ENCODE measurements at regions not wholly inside any gene's neighbourhood (a gene's known extent, or its start where the extent isn't known, plus 50 kb on each side); places are given as distances from the start of the nearest gene placed in this dataset.

GRCh38 chr20:48096957-48097890, 311.9 kb upstream of the SULF2 start:
- no peak for TF ChIP-seq POLR2A (IDR thresholded peaks at IDR 0.05; ENCODE audit: low read depth, low read length)
- TF ChIP-seq POLR2AphosphoS5 (IDR thresholded peaks at IDR 0.05; ENCODE audit: low read depth, low read length) = no peak
